ENCODE measurements at regions not wholly inside any gene's neighbourhood (a gene's known extent, or its start where the extent isn't known, plus 50 kb on each side); places are given as distances from the start of the nearest gene placed in this dataset.

- peaks cover 13% of the 10 kb centered on the region for H3K27me3 Mint-ChIP-seq (ENCODE audit: insufficient read depth, low read depth)
- Histone ChIP-seq H3K4me1 (peaks cover 11% of the 10 kb centered on the region), H4K20me1 (ENCODE audit: low read depth) (no peaks in the 10 kb centered on the region), H3K4me2 (no peak overlapping the region), H3K4me3 (no peak overlapping the region), H3F3A (ENCODE audit: low read depth) (peaks cover 5% of the 10 kb centered on the region), H3K36me3 (no peaks in the 10 kb centered on the region), H3K27ac (no peak overlapping the region), H3K9ac (no peak overlapping the region), H3K79me2 (ENCODE audit: low read depth) (no peaks in the 10 kb centered on the region), H3K9me3 (ENCODE audit: low read depth) (no peaks in the 10 kb centered on the region), H2AFZ (replicated peaks) (no peak overlapping the region), H3K27me3 (peaks cover 6% of the 10 kb centered on the region)
- H3K4me1 Mint-ChIP-seq, result peaks cover 4% of the 10 kb centered on the region
- peaks cover 1% of the 10 kb centered on the region for H3K36me3 Mint-ChIP-seq
- H3K4me3 Mint-ChIP-seq, result no peak overlapping the region
- peaks cover 6% of the 10 kb centered on the region for H3K9me3 Mint-ChIP-seq
- TF ChIP-seq CTCF (IDR thresholded peaks at IDR 0.05) (peak; percentile 15), EZH2 (IDR thresholded peaks at IDR 0.05) (no peak)
- H3K27ac Mint-ChIP-seq, result no peak overlapping the region
- no peak for DNase-seq (ENCODE audit: low spot score)
Measured at GRCh38 chr9:96089452-96090085, 212.4 kb downstream of the HSD17B3 start.

GRCh38 chr9:96088510-96088909 lies 213.0 kb downstream of the ERCC6L2 start:
- no peak for TF ChIP-seq EZH2 (IDR thresholded peaks at IDR 0.05)
- no peak for TF ChIP-seq EZH2phosphoT487 (IDR thresholded peaks at IDR 0.05)
- TF ChIP-seq CTCF (IDR thresholded peaks at IDR 0.05), result no peak
- Histone ChIP-seq H3K27ac (no peak overlapping the region), H3K9ac (no peak overlapping the region), H3K79me2 (ENCODE audit: low read depth) (no peaks in the 10 kb centered on the region), H3K9me3 (ENCODE audit: low read depth) (no peaks in the 10 kb centered on the region), H3K4me2 (no peak overlapping the region), H3K36me3 (no peaks in the 10 kb centered on the region), H3K27me3 (peaks cover 6% of the 10 kb centered on the region), H3K4me3 (no peak overlapping the region), H3K4me1 (peaks cover 11% of the 10 kb centered on the region), H2AFZ (replicated peaks) (no peak overlapping the region), H4K20me1 (ENCODE audit: low read depth) (no peaks in the 10 kb centered on the region), H3F3A (ENCODE audit: low read depth) (peaks cover 5% of the 10 kb centered on the region)
- peaks cover 4% of the 10 kb centered on the region for H3K9me3 Mint-ChIP-seq
- peaks cover 6% of the 10 kb centered on the region for H3K4me1 Mint-ChIP-seq
- no peak for DNase-seq (ENCODE audit: low spot score)
- H3K27ac Mint-ChIP-seq, result no peak overlapping the region
- H3K27me3 Mint-ChIP-seq (ENCODE audit: insufficient read depth, low read depth), result peaks cover 9% of the 10 kb centered on the region
- H3K4me3 Mint-ChIP-seq, result no peak overlapping the region
- no peaks in the 10 kb centered on the region for H3K36me3 Mint-ChIP-seq

GRCh38 chr9:96087669-96088299 lies 212.3 kb downstream of the ERCC6L2 start:
- H3K9me3 Mint-ChIP-seq, result peaks cover 3% of the 10 kb centered on the region
- Histone ChIP-seq H3K4me2 (peak overlapping the region; percentile 42), H3K9ac (no peak overlapping the region), H3K27me3 (peaks cover 6% of the 10 kb centered on the region), H2AFZ (replicated peaks) (peak overlapping the region; percentile 34), H3K27ac (no peak overlapping the region), H3K9me3 (ENCODE audit: low read depth) (no peaks in the 10 kb centered on the region), H4K20me1 (ENCODE audit: low read depth) (no peaks in the 10 kb centered on the region), H3K36me3 (no peaks in the 10 kb centered on the region), H3K4me3 (no peak overlapping the region), H3F3A (ENCODE audit: low read depth) (peaks cover 5% of the 10 kb centered on the region), H3K4me1 (peaks cover 11% of the 10 kb centered on the region), H3K79me2 (ENCODE audit: low read depth) (no peaks in the 10 kb centered on the region)
- H3K4me3 Mint-ChIP-seq, result no peak overlapping the region
- H3K36me3 Mint-ChIP-seq, result no peaks in the 10 kb centered on the region
- peak; percentile 52 for DNase-seq (ENCODE audit: low spot score)
- TF ChIP-seq EZH2 (IDR thresholded peaks at IDR 0.05), result no peak
- TF ChIP-seq EZH2phosphoT487 (IDR thresholded peaks at IDR 0.05), result no peak
- no peak overlapping the region for H3K27ac Mint-ChIP-seq
- H3K27me3 Mint-ChIP-seq (ENCODE audit: insufficient read depth, low read depth), result peaks cover 9% of the 10 kb centered on the region
- peaks cover 6% of the 10 kb centered on the region for H3K4me1 Mint-ChIP-seq
